ENCODE measurements at regions not wholly inside any gene's neighbourhood (a gene's known extent, or its start where the extent isn't known, plus 50 kb on each side); places are given as distances from the start of the nearest gene placed in this dataset.

GRCh38 chr20:3326779-3327521, 80.5 kb downstream of the DNAAF9 start:
- TF ChIP-seq FOSL2 (IDR thresholded peaks at IDR 0.05) (no peak), FOSL2 (CRISPR knock-in tag; IDR thresholded peaks at IDR 0.05) (no peak)
- DNase-seq (ENCODE audit: low read depth in 1 of 2, low spot score in 1 of 2) (no peak), FAIRE-seq (no peak), ATAC-seq (no peak)
- POLR2A ChIA-PET: no interaction called here
- H3K9me3 ChIP-seq: no peaks in the 10 kb centered on the region
- H3K4me2 ChIP-seq: no peak overlapping the region
- H3K4me3 ChIP-seq: no peak overlapping the region
- CTCF ChIA-PET: interaction anchor here (0.6 to 3.7 kb wide), 3 partner anchors 10 to 333 kb away, joined by 3 to 22 read pairs (median 4); no protein-coding TSS in a partner anchor
- H3K27ac ChIP-seq: no peak overlapping the region
- 81% methylated on average over 7 of the region's 7 CpGs for WGBS (ENCODE audit: missing lambda C conversion rate)
- H3K4me1 ChIP-seq: no peaks in the 10 kb centered on the region

- no peak overlapping the region for H3K4me3 ChIP-seq
- H3K27ac ChIP-seq: no peak overlapping the region
- no peak for TF ChIP-seq HOXB13 (CRISPR knock-in tag; IDR thresholded peaks at IDR 0.05; ENCODE audit: low read depth)
- no peak for TF ChIP-seq ZC3H11A (IDR thresholded peaks at IDR 0.05)
- TF ChIP-seq HES2 (IDR thresholded peaks at IDR 0.05): no peak
- no peak for TF ChIP-seq TFCP2L1 (CRISPR knock-in tag; IDR thresholded peaks at IDR 0.05)
- no peak for TF ChIP-seq SMC3 (IDR thresholded peaks at IDR 0.05)
- TF ChIP-seq HOXB5 (CRISPR knock-in tag; IDR thresholded peaks at IDR 0.05): no peak
- TF ChIP-seq BCL3 (IDR thresholded peaks at IDR 0.05): no peak
- TF ChIP-seq CBX2 (IDR thresholded peaks at IDR 0.05; ENCODE audit: borderline replicate concordance, low read depth): no peak
- TF ChIP-seq RARB (CRISPR knock-in tag; IDR thresholded peaks at IDR 0.05): no peak
- TF ChIP-seq FOSB (CRISPR knock-in tag; IDR thresholded peaks at IDR 0.05): no peak
- no peak for TF ChIP-seq KDM5A (IDR thresholded peaks at IDR 0.05)
- no peak for TF ChIP-seq CTCF (IDR thresholded peaks at IDR 0.05)
- no peak for TF ChIP-seq SREBF2 (IDR thresholded peaks at IDR 0.05)
- no peak for ATAC-seq
- POLR2A ChIA-PET: no interaction called here
- 87% methylated on average over 2 of the region's 2 CpGs for WGBS (ENCODE audit: missing lambda C conversion rate)
- H3K4me1 ChIP-seq: no peaks in the 10 kb centered on the region
- DNase-seq (ENCODE audit: low read depth in 1 of 2, low spot score in 1 of 2): no peak
- FAIRE-seq: no peak
- H3K9me3 ChIP-seq: no peaks in the 10 kb centered on the region
- CTCF ChIA-PET: interaction anchor here (0.7 to 1.9 kb wide), 4 partner anchors 9 to 67 kb away, joined by 3 to 10 read pairs (median 4); no protein-coding TSS in a partner anchor
- H3K4me2 ChIP-seq: no peak overlapping the region
These were observed 81.6 kb downstream of the DNAAF9 start for GRCh38 chr20:3325864-3326263.

- TF ChIP-seq BHLHE40 (IDR thresholded peaks at IDR 0.05; ENCODE audit: low read depth, low read length): no peak
- TF ChIP-seq BCL3 (IDR thresholded peaks at IDR 0.05): no peak
- no peak for TF ChIP-seq JUNB (IDR thresholded peaks at IDR 0.05)
- TF ChIP-seq CBX8 (IDR thresholded peaks at IDR 0.05): no peak
- TF ChIP-seq CTCF (IDR thresholded peaks at IDR 0.05): no peak
- no peak for TF ChIP-seq ATOH8 (CRISPR knock-in tag; IDR thresholded peaks at IDR 0.05; ENCODE audit: low read depth)
- no peak for TF ChIP-seq SREBF2 (IDR thresholded peaks at IDR 0.05)
- ATAC-seq: no peak
- Histone ChIP-seq H3K9me3 (no peaks in the 10 kb centered on the region), H3K27ac (no peak overlapping the region), H3K4me1 (no peaks in the 10 kb centered on the region), H3K4me2 (no peak overlapping the region), H3K4me3 (no peak overlapping the region)
- 91% methylated on average over 5 of the region's 5 CpGs for WGBS (ENCODE audit: missing lambda C conversion rate)
- no peak for DNase-seq (ENCODE audit: low read depth in 1 of 2, low spot score in 1 of 2)
- CTCF ChIA-PET: interaction anchor here (1.1 kb wide), 1 partner anchor 25 kb away, joined by 4 read pairs; no protein-coding TSS in a partner anchor
- POLR2A ChIA-PET: no interaction called here
- no peak for FAIRE-seq
These were observed 84.1 kb downstream of the DNAAF9 start for GRCh38 chr20:3323398-3323797.

Measured in A549 (cell line).